ENCODE measurements at regions not wholly inside any gene's neighbourhood (a gene's known extent, or its start where the extent isn't known, plus 50 kb on each side); places are given as distances from the start of the nearest gene placed in this dataset.

DNA sequence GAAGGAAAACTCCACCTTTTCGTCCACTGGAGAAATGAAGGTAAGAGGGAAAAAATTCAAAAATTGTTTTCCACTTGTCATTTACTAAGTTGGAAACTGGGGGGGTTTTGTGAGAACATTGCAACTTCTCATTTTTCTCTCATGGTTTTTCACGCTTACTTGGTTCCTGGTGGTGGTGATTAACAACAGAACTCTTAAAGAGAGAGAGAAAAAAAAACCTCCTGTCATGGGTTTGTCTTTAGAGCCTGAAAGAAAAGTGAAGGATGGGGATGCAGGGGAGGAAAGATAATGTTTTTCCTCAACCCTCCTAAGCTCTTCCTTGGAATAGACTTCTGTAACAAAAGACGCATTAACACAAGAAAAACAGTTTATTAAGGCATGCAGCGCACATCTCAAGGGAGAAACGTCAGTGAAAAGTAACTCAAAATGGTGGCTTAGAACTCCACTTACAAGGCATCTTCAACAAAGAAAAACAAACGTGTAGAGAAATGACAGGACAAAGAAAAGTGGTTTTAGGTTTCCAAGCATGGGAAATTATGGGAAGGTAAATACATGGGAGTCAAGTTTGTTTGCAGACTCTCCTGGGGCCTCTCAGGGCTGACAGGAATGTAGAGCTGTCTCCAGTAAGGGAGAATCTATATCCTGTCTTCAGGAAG is 81.9 kb upstream of the ATF7IP start:
- DNase-seq: peak; percentile 57

DNA sequence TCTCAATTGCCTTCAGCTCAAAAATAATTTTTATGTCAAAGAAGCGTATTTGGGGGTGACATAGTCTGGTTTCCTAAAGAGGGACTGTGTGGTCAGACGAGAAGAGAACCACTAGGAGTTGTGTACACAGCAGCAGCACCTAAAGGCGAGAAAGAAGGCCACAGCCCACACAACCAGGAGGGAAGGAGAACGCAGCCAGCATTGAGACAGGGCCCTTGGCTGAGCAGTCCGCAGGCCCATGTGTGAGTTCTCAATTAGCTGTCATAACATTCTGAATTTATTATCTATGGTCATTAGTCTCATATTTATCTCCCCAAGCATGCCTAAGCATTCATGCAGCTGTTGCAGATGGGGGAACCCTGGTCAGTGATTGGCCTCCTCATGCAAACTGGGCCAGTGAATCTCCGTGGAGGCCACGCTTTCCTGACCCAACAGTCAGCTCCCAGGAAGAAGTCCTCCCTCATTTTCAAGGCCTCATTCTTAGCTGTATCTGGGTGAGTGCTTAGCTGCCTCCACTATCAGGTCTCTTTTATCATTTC is 81.2 kb upstream of the ATF7IP start:
- no peak for DNase-seq

DNA sequence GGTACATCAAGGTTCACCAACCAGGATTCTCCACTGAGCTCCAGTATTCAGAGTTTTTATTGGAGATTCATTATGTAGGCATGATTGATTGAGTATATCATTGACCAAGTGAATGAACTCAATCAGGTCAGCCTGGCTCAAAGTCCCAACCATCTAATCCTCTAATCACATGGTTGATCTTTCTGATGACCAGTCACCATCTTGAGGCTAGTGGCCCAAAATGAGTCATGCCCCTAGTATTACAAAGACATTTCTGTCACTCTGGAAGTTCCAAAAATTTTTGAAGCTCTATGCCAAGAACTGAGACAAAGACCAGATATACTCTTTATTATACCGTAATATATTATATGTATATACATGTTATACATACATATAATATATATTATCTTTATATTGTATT is 75.9 kb upstream of the ATF7IP start:
- no peak for DNase-seq

DNA sequence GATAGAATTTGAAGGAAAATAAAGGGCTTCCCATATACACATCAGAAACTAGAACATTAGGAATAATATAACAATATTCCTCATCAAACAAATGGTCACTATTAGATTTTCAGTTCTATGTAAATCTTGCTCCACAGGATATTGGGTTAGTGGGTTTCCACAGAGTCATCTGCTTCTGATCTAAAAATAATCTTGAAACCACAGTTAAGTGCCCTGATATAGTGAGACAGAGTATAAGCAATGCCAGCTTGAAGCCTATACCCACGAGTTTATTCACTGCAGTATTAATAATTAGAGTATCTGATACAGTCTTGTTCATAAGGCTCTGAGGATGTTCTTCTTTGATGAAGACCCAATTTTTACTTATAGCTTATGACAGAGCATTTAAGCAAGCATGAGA is 74.5 kb upstream of the ATF7IP start:
- no peak for DNase-seq

DNA sequence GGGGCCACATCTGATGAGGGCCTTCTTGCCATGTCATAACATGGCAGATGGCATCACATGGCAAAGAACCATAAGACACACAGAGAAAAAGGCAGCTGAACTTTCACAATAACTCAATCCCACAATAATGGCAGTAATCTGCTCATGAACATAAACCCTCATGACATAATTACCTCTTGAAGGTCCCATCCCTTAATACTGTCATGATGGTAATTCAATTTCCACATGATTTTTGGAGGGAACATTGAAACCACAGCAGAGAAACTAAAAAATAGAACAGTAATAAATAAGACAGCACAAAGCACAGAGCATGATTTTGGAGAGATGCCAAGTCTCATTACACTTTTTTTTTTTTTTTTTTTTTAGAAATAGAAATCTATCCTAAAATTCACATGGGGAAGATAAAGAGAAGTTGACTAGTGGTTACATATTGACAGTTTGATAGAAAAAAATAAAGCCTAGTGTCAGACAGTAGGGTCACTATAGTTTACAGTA is 61.8 kb upstream of the ATF7IP start:
- no peak for DNase-seq

DNA sequence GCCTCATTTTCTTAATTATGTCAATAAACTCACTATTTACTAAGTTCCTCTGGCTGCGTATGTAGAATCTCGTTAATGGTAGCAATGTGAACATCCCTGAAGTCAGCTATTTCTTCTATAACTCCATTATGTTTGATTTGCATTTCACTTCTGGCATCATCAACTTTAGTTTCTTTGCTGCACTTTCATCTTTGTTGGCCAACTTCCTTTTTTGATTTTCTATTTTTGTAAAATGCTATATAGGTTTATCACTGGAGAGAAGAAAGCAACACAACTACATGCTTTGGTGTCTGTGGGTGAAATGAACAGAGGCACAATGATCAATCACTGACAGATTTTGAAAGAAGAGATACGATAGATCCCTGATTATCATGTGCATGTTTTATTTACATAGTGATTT is 58.5 kb upstream of the ATF7IP start:
- no peak for DNase-seq

DNA sequence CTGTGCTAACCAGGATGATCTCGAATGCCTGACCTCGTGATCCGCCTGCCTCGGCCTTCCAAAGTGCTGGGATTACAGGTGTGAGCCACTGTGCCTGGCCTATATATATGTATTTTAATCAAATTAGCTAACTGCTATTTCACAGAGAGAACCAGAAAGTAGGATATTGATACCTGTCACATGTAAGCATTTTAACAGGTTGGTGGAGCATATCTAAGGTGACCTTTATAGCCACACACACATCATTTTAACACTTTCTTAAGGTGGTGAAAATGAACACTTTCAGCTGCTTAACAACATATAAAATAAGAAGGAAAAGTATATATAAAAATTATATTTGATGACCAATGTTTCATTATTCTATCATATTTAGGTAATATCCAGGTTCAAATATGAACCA is 57.0 kb upstream of the ATF7IP start:
- DNase-seq: no peak

DNA sequence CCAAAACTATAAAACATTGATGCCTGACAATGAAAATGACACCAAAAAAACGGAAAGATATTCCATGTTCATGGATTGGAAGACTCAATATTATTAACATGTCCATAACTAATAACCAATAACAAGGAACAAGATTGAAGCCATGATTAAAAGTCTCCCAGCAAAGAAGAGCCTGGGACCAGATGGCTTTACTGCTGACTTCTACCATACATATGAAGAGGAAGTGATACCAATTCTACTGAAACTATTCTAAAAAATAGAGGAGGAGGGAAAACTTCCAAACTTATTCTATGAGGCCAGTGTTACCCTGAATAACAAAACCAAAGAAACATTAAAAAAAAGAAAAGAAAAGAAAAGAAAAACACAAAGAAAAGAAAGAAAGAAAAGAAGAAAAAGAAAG is 54.6 kb upstream of the ATF7IP start:
- no peak for DNase-seq

DNA sequence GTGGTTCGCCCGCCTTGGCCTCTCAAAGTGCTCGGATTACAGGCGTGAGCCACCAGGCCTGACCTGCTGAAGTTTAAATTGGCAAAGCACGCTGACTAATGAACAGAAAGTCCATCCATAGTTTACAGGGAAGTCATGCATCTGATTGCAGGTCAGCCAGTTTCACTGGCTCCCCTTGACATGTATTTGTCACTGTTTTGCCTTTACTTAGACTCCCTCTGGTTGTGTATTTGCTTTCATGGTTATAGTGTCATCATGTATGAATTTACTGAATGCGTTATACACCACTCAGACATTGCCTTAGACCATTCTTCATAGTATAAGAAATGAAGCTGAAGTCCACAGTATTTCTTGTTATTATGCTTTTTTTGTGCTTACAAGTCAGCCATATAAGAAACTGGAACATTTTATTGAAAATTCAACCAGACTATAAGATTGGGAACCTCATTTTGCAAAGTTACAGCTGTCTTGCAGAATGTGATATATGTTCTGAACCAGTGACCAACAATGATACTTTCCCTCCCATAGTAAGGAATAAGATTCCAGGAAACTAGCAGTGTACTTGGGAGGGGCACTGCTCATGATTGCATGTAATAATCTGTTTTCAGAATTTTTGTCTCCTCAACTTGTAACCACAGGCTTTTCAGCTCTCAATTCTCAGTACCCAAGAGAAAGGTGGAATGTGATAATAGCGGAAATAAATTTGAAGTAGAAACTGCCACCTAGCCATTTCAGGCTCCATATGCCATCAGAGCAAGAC is 51.9 kb upstream of the ATF7IP start:
- no peak for DNase-seq

DNA sequence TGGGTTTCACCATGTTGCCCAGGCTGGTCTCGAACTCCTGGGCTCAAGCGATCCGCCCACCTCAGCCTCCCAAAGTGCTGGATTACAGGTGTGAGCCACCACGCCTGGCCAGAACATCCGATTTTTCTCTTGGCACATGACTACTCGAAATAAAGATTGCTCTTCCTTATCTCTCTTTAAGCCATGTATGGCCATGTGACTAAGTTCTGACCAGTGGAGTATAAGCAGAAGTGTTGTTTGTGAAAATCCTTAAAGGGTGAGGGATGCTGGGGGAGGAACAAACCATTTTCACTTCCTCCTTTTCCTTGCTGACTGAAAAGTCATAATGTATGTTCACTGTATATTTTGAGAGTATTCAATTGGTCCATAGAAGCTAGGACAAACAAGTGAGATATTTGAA is 50.7 kb upstream of the ATF7IP start:
- DNase-seq: no peak

DNA sequence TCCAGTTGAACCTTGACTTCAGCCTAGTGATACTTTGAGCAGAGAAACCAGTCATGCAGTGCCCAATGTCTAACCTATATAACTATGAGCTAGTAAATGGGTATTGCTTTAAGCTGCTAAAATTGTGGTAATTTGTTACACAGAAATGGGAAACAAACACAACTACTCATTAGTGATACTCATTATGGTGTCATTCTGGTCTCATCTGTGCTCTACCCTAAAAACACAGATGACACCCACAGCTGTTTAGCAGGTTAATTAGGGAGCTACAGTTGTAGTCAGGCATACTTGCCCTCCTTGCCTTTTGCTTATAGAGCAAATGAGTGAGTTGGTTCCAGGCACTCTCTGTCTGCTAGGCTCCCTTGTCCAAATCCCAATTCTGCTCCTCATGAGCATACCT is 50.0 kb upstream of the ATF7IP start:
- DNase-seq: no peak
